HepG2 (cell line): ENCODE measurements at regions not wholly inside any gene's neighbourhood (a gene's known extent, or its start where the extent isn't known, plus 50 kb on each side); places are given as distances from the start of the nearest gene placed in this dataset.

Experiments
- ARNT ChIP-seq: fragments of 450-650 bp; IDR thresholded peaks from 2 replicates; pipeline ENCODE4 v1.6.1; 2017
- EP300 ChIP-seq, 3 experiments: sonication (generic) in 1 of 3; formaldehyde crosslinking in 1 of 3; IDR thresholded peaks; 2 replicates each; pipeline versions ENCODE4 v1.5.1 to v1.6.1; 2011 to 2020; ENCODE audit warnings: low read depth in 2 of 3, low read length in 2 of 3, borderline replicate concordance in 1 of 3, improper control_type of control experiment in 1 of 3, mild to moderate bottlenecking in 1 of 3, missing genetic modification reagents in 1 of 3, moderate library complexity in 1 of 3
- POLR2AphosphoS5 ChIP-seq: IDR thresholded peaks from 2 replicates; pipeline ENCODE4 v1.6.1; 2012; ENCODE audit warnings: low read depth, low read length
- SKI ChIP-seq: fragments of 450-650 bp; IDR thresholded peaks from one replicate; pipeline ENCODE4 v1.6.1; 2018; ENCODE audit warnings: mild to moderate bottlenecking; ENCODE audit not compliant: partially characterized antibody
- TAF15 ChIP-seq: fragments of 200-400 bp; formaldehyde crosslinking; IDR thresholded peaks from one replicate; pipeline ENCODE4 v1.6.1; 2018; ENCODE audit warnings: mild to moderate bottlenecking, low read depth, low read length; ENCODE audit not compliant: poor library complexity, severe bottlenecking
- TF ChIP-seq, protein P1 (sequence below): sonication (generic); formaldehyde crosslinking; IDR thresholded peaks from 2 replicates; pipeline ENCODE4 v1.4.0; 2020; ENCODE audit warnings: mild to moderate bottlenecking, missing genetic modification reagents

DNA sequence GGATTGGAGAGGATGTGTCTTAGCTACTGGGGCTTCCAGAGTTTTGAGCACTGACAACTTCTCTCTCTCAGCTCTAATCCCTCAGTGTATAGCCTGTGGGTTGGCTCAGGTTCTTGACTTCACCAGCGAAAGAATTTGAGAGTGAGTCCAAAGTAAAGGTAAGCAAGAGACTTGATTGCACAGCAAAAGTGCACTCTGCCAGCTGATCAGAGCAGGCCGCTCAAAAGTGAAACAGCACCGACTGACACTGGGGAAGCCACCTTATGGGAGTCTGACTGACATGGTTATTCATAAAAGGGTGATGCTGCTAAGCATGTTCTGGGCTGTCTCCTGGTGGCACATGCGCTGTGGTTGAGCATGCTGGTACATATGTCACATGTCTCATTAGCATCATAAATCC lies 389.5 kb downstream of the CBLN4 start:
- no peak for TF ChIP-seq POLR2AphosphoS5
- TF ChIP-seq SKI: no peak
- no peak for TF ChIP-seq EP300 (IDR thresholded peaks at IDR 0.05; ENCODE audit: low read depth in 2 of 2, low read length in 2 of 2)
- no peak for TF ChIP-seq EP300 (CRISPR knock-in tag; IDR thresholded peaks at IDR 0.05; ENCODE audit: borderline replicate concordance)
- no peak for TF ChIP-seq TAF15
- no peak for TF ChIP-seq ARNT
- TF ChIP-seq, protein P1, sequence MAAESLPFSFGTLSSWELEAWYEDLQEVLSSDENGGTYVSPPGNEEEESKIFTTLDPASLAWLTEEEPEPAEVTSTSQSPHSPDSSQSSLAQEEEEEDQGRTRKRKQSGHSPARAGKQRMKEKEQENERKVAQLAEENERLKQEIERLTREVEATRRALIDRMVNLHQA (CRISPR knock-in tag): no peak
